WTC11 (cell line): ENCODE measurements at regions not wholly inside any gene's neighbourhood (a gene's known extent, or its start where the extent isn't known, plus 50 kb on each side); places are given as distances from the start of the nearest gene placed in this dataset.

Source experiments
- ATAC-seq: fragments of 200-7000 bp; cut with Tn5 transposase; 2 replicates; pipeline ENCODE4 v1.10.0; 2021; ENCODE audit warnings: mild to moderate bottlenecking, moderate library complexity
- CTCF ChIA-PET: fragments of 300-600 bp; sonication (Branson Sonifier 250); formaldehyde crosslinking; loops from one replicate; lab custom pipeline; 2021; ENCODE audit warnings: antibody characterized with exemption; lab: Charles Lee
- POLR2A ChIA-PET: fragments of 350-600 bp; sonication (Branson Sonifier 250); formaldehyde crosslinking; loops from one replicate; lab custom pipeline; 2021; ENCODE audit warnings: antibody characterized with exemption; lab: Charles Lee
- DNase-seq: peaks from one replicate; pipeline ENCODE4 v3.0.0; 2021; ENCODE audit warnings: low spot score
- H3K27ac Mint-ChIP-seq: 2 replicates; pipeline ENCODE4 v1.8.0; 2021; ENCODE audit warnings: mixed read lengths
- H3K27me3 Mint-ChIP-seq: 2 replicates; pipeline ENCODE4 v1.8.0; 2021; ENCODE audit warnings: low read depth, mild to moderate bottlenecking, moderate library complexity, mixed read lengths
- H3K36me3 Mint-ChIP-seq: 2 replicates; pipeline ENCODE4 v1.8.0; 2021; ENCODE audit warnings: mixed read lengths
- H3K4me1 Mint-ChIP-seq: 2 replicates; pipeline ENCODE4 v1.8.0; 2022; ENCODE audit warnings: mixed read lengths
- H3K4me3 Mint-ChIP-seq: 2 replicates; pipeline ENCODE4 v1.8.0; 2021; ENCODE audit warnings: mild to moderate bottlenecking, moderate library complexity, mixed read lengths
- H3K9me3 Mint-ChIP-seq: 2 replicates; pipeline ENCODE4 v1.8.0; 2021; ENCODE audit warnings: mixed read lengths
- ARID4B ChIP-seq: sonication (generic); formaldehyde crosslinking; IDR thresholded peaks from 2 replicates; pipeline ENCODE4 v1.8.0; 2023; ENCODE audit warnings: missing genetic modification reagents, mild to moderate bottlenecking, borderline replicate concordance
- ATF1 ChIP-seq: sonication (generic); formaldehyde crosslinking; IDR thresholded peaks from 2 replicates; pipeline ENCODE4 v1.8.1; 2023; ENCODE audit warnings: mild to moderate bottlenecking, moderate library complexity, missing genetic modification reagents
- CREB1 ChIP-seq: sonication (generic); formaldehyde crosslinking; IDR thresholded peaks from 2 replicates; pipeline ENCODE4 v1.8.0; 2023; ENCODE audit warnings: mild to moderate bottlenecking, missing genetic modification reagents
- E2F1 ChIP-seq: sonication (generic); formaldehyde crosslinking; IDR thresholded peaks from 2 replicates; pipeline ENCODE4 v1.8.0; 2022; ENCODE audit warnings: mild to moderate bottlenecking, missing genetic modification reagents
- FOXK1 ChIP-seq: sonication (generic); formaldehyde crosslinking; IDR thresholded peaks from 2 replicates; pipeline ENCODE4 v1.8.0; 2022; ENCODE audit warnings: mild to moderate bottlenecking, moderate library complexity, missing genetic modification reagents
- GABPB1 ChIP-seq: sonication (generic); formaldehyde crosslinking; IDR thresholded peaks from 2 replicates; pipeline ENCODE4 v1.8.1; 2023; ENCODE audit warnings: mild to moderate bottlenecking, missing genetic modification reagents
- HMGA2 ChIP-seq: fragments of 250-450 bp; sonication (Bioruptor Pico); IDR thresholded peaks from 2 replicates; pipeline ENCODE4 v1.4.0; 2021; ENCODE audit warnings: mild to moderate bottlenecking, moderate library complexity
- IRF2 ChIP-seq: sonication (generic); formaldehyde crosslinking; IDR thresholded peaks from 2 replicates; pipeline ENCODE4 v1.8.0; 2022; ENCODE audit warnings: low read depth, missing genetic modification reagents, borderline replicate concordance
- NR1H2 ChIP-seq: sonication (generic); formaldehyde crosslinking; IDR thresholded peaks from 2 replicates; pipeline ENCODE4 v1.9.0; 2021; ENCODE audit warnings: mild to moderate bottlenecking, moderate library complexity, missing genetic modification reagents
- PRRX2 ChIP-seq: fragments of 250-450 bp; sonication (Bioruptor Pico); IDR thresholded peaks from 2 replicates; pipeline ENCODE4 v1.8.0; 2021; ENCODE audit warnings: mild to moderate bottlenecking
- SMAD4 ChIP-seq: sonication (generic); formaldehyde crosslinking; IDR thresholded peaks from 2 replicates; pipeline ENCODE4 v1.8.0; 2022; ENCODE audit warnings: mild to moderate bottlenecking, missing genetic modification reagents
- TEAD4 ChIP-seq: sonication (generic); formaldehyde crosslinking; IDR thresholded peaks from 2 replicates; pipeline ENCODE4 v1.8.0; 2022; ENCODE audit warnings: mild to moderate bottlenecking, missing genetic modification reagents
- TP53 ChIP-seq: sonication (generic); formaldehyde crosslinking; IDR thresholded peaks from 2 replicates; pipeline ENCODE4 v1.8.1; 2023; ENCODE audit warnings: mild to moderate bottlenecking, missing genetic modification reagents
- ZBTB21 ChIP-seq: sonication (generic); formaldehyde crosslinking; IDR thresholded peaks from 2 replicates; pipeline ENCODE4 v1.8.1; 2023; ENCODE audit warnings: mild to moderate bottlenecking, missing genetic modification reagents, borderline replicate concordance
- ZNF121 ChIP-seq: sonication (generic); formaldehyde crosslinking; IDR thresholded peaks from 2 replicates; pipeline ENCODE4 v1.8.0; 2023; ENCODE audit warnings: missing genetic modification reagents
- ZNF317 ChIP-seq: sonication (generic); formaldehyde crosslinking; IDR thresholded peaks from 2 replicates; pipeline ENCODE4 v1.8.1; 2023; ENCODE audit warnings: low read depth, mild to moderate bottlenecking, moderate library complexity, missing genetic modification reagents, borderline replicate concordance
- ZNF396 ChIP-seq: fragments of 250-450 bp; sonication (Bioruptor Pico); IDR thresholded peaks from 2 replicates; pipeline ENCODE4 v1.8.0; 2021; ENCODE audit warnings: mild to moderate bottlenecking, moderate library complexity, borderline replicate concordance
- ZNF423 ChIP-seq: fragments of 250-450 bp; sonication (Bioruptor Pico); IDR thresholded peaks from 2 replicates; pipeline ENCODE4 v2.1.2; 2022; ENCODE audit warnings: mild to moderate bottlenecking, moderate library complexity
- ZNF671 ChIP-seq: fragments of 250-450 bp; sonication (Bioruptor Pico); IDR thresholded peaks from 2 replicates; pipeline ENCODE4 v1.8.0; 2021; ENCODE audit warnings: mild to moderate bottlenecking
- ZSCAN18 ChIP-seq: fragments of 250-450 bp; sonication (Bioruptor Pico); IDR thresholded peaks from 2 replicates; pipeline ENCODE4 v2.1.2; 2022; ENCODE audit warnings: mild to moderate bottlenecking, moderate library complexity
- TF ChIP-seq, protein P1 (sequence below): sonication (generic); formaldehyde crosslinking; IDR thresholded peaks from 2 replicates; pipeline ENCODE4 v1.8.0; 2022; ENCODE audit warnings: mild to moderate bottlenecking, missing genetic modification reagents
- TF ChIP-seq, protein P2 (sequence below): fragments of 250-450 bp; sonication (Bioruptor Pico); IDR thresholded peaks from 2 replicates; pipeline ENCODE4 v1.9.0; 2021; ENCODE audit warnings: moderate library complexity, mild to moderate bottlenecking, inconsistent platforms, borderline replicate concordance
- TF ChIP-seq, protein P3 (sequence below): sonication (generic); formaldehyde crosslinking; IDR thresholded peaks from 2 replicates; pipeline ENCODE4 v1.8.1; 2023; ENCODE audit warnings: mild to moderate bottlenecking, missing genetic modification reagents, borderline replicate concordance
- TF ChIP-seq, protein P4 (sequence below): sonication (generic); formaldehyde crosslinking; IDR thresholded peaks from 2 replicates; pipeline ENCODE4 v1.8.1; 2022; ENCODE audit warnings: low read depth, mild to moderate bottlenecking, moderate library complexity, missing genetic modification reagents, borderline replicate concordance

DNA sequence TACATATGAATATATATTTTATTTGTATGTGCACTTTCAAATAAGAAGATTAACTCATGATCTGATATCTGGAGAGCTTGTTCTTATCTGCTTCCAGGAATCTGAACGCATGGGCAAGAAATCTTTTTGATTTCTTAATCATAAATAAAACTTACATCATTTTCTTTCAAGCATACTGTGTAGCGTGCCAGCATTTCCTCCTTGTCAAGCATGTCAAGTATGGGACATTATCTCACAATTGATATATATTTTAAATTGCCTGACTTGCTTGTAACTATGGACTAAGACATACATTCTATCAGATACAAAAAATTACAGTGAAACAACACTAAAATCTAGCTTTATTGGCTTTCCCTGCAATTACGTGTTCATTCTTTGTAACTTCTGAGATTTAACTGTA is 1128.2 kb downstream of the PLA2G4A start (continued):
- TF ChIP-seq, protein P1, sequence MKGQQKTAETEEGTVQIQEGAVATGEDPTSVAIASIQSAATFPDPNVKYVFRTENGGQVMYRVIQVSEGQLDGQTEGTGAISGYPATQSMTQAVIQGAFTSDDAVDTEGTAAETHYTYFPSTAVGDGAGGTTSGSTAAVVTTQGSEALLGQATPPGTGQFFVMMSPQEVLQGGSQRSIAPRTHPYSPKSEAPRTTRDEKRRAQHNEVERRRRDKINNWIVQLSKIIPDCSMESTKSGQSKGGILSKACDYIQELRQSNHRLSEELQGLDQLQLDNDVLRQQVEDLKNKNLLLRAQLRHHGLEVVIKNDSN (CRISPR knock-in tag) = no peak
- TF ChIP-seq, protein P2, sequence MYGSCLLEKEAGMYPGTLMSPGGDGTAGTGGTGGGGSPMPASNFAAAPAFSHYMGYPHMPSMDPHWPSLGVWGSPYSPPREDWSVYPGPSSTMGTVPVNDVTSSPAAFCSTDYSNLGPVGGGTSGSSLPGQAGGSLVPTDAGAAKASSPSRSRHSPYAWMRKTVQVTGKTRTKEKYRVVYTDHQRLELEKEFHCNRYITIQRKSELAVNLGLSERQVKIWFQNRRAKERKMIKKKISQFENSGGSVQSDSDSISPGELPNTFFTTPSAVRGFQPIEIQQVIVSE = no peak
- TF ChIP-seq, protein P3, sequence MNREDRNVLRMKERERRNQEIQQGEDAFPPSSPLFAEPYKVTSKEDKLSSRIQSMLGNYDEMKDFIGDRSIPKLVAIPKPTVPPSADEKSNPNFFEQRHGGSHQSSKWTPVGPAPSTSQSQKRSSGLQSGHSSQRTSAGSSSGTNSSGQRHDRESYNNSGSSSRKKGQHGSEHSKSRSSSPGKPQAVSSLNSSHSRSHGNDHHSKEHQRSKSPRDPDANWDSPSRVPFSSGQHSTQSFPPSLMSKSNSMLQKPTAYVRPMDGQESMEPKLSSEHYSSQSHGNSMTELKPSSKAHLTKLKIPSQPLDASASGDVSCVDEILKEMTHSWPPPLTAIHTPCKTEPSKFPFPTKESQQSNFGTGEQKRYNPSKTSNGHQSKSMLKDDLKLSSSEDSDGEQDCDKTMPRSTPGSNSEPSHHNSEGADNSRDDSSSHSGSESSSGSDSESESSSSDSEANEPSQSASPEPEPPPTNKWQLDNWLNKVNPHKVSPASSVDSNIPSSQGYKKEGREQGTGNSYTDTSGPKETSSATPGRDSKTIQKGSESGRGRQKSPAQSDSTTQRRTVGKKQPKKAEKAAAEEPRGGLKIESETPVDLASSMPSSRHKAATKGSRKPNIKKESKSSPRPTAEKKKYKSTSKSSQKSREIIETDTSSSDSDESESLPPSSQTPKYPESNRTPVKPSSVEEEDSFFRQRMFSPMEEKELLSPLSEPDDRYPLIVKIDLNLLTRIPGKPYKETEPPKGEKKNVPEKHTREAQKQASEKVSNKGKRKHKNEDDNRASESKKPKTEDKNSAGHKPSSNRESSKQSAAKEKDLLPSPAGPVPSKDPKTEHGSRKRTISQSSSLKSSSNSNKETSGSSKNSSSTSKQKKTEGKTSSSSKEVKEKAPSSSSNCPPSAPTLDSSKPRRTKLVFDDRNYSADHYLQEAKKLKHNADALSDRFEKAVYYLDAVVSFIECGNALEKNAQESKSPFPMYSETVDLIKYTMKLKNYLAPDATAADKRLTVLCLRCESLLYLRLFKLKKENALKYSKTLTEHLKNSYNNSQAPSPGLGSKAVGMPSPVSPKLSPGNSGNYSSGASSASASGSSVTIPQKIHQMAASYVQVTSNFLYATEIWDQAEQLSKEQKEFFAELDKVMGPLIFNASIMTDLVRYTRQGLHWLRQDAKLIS (CRISPR knock-in tag) = no peak
- TF ChIP-seq SMAD4 (CRISPR knock-in tag) (no peak), ZBTB21 (no peak), TP53 (CRISPR knock-in tag) (no peak), GABPB1 (CRISPR knock-in tag) (no peak)

GRCh38 chr1:187958207-187958606 is 1129.5 kb downstream of the PLA2G4A start:
- TF ChIP-seq E2F1 (no peak), CREB1 (no peak), ZNF423 (CRISPR knock-in tag) (no peak), ZNF317 (CRISPR knock-in tag) (no peak), IRF2 (CRISPR knock-in tag) (no peak), FOXK1 (CRISPR knock-in tag) (no peak), ZNF121 (CRISPR knock-in tag) (no peak), PRRX2 (no peak), NR1H2 (CRISPR knock-in tag) (no peak), HMGA2 (no peak), TEAD4 (no peak)
- DNase-seq (no peak), ATAC-seq (no peak)
- Mint-ChIP-seq H3K27ac (no peak overlapping the region), H3K4me1 (peaks cover 13% of the 10 kb centered on the region), H3K4me3 (no peak overlapping the region), H3K36me3 (no peaks in the 10 kb centered on the region), H3K27me3 (no peaks in the 10 kb centered on the region), H3K9me3 (peaks cover 5% of the 10 kb centered on the region)
- CTCF ChIA-PET = no interaction called here
- POLR2A ChIA-PET = no interaction called here

GRCh38 chr1:187959062-187959461 is 1130.3 kb downstream of the PLA2G4A start:
- H3K9me3 Mint-ChIP-seq = peaks cover 5% of the 10 kb centered on the region
- TF ChIP-seq ARID4B (no peak), ATF1 (CRISPR knock-in tag) (no peak), ZNF396 (CRISPR knock-in tag) (no peak), ZSCAN18 (CRISPR knock-in tag) (no peak), ZNF671 (no peak)
- TF ChIP-seq, protein P4, sequence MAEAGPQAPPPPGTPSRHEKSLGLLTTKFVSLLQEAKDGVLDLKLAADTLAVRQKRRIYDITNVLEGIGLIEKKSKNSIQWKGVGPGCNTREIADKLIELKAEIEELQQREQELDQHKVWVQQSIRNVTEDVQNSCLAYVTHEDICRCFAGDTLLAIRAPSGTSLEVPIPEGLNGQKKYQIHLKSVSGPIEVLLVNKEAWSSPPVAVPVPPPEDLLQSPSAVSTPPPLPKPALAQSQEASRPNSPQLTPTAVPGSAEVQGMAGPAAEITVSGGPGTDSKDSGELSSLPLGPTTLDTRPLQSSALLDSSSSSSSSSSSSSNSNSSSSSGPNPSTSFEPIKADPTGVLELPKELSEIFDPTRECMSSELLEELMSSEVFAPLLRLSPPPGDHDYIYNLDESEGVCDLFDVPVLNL = no peak
- H3K27me3 Mint-ChIP-seq = no peaks in the 10 kb centered on the region
- DNase-seq (no peak), ATAC-seq (no peak)
- H3K27ac Mint-ChIP-seq = no peak overlapping the region
- no peaks in the 10 kb centered on the region for H3K36me3 Mint-ChIP-seq
- POLR2A ChIA-PET = no interaction called here
- H3K4me3 Mint-ChIP-seq = no peak overlapping the region
- CTCF ChIA-PET = no interaction called here
- peaks cover 13% of the 10 kb centered on the region for H3K4me1 Mint-ChIP-seq
